ENCODE measurements at regions not wholly inside any gene's neighbourhood (a gene's known extent, or its start where the extent isn't known, plus 50 kb on each side); places are given as distances from the start of the nearest gene placed in this dataset.

GRCh38 chr5:52342361-52342760 is 445.4 kb upstream of the ITGA1 start:
- Mint-ChIP-seq H3K27ac (no peak overlapping the region), H3K4me3 (no peak overlapping the region), H3K27me3 (no peaks in the 10 kb centered on the region), H3K36me3 (ENCODE audit: insufficient read depth) (no peaks in the 10 kb centered on the region), H3K9me3 (no peaks in the 10 kb centered on the region), H3K4me1 (ENCODE audit: low read depth in 2 of 2) (no peaks in the 10 kb centered on the region)
- no peak for DNase-seq
- ATAC-seq (replicated peaks), result no peak

DNA sequence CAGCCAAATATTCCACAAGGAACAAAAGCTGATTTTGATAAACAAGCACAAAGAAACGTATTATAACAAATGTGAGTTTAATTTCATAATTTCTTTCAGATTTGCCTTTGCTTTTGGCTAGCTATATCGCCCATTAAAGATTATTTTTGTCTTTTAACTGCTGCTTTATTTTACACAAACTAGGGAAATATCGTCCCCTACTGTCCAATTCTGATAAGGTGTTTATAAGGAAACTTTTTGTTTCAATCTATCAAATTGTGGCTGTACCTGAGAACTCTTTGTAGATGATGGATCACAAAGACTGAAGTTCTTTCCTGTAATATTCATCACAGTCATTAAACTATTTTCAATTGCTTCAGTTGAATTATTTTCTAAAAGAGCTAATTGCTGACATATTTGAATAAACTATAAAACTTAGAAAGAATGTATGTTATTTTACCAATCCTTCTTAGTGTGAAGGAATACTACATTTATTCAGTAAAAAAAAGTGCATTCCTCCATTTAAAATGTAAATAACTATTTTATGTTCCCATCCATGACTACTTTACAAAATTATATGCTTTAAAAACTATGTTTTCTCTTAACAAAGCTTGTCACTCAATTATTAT is 431.3 kb upstream of the ITGA1 start:
- no peak overlapping the region for H3K27ac Mint-ChIP-seq
- ATAC-seq (replicated peaks) (no peak), DNase-seq (no peak)
- H3K27me3 Mint-ChIP-seq, result no peaks in the 10 kb centered on the region
- no peaks in the 10 kb centered on the region for H3K36me3 Mint-ChIP-seq (ENCODE audit: insufficient read depth)
- H3K4me1 Mint-ChIP-seq (ENCODE audit: low read depth in 2 of 2), result no peaks in the 10 kb centered on the region
- peaks cover 0 to 1% of the 10 kb centered on the region in 2 donors for H3K9me3 Mint-ChIP-seq
- no peak overlapping the region for H3K4me3 Mint-ChIP-seq

GRCh38 chr5:52359261-52359660 is 428.5 kb upstream of the ITGA1 start:
- H3K36me3 Mint-ChIP-seq (ENCODE audit: insufficient read depth), result no peaks in the 10 kb centered on the region
- H3K4me3 Mint-ChIP-seq, result no peak overlapping the region
- no peak for DNase-seq
- H3K27ac Mint-ChIP-seq, result no peak overlapping the region
- H3K4me1 Mint-ChIP-seq (ENCODE audit: low read depth in 2 of 2), result no peaks in the 10 kb centered on the region
- H3K9me3 Mint-ChIP-seq, result peaks cover 0 to 1% of the 10 kb centered on the region in 2 donors
- no peak for ATAC-seq (replicated peaks)
- peaks cover 0 to 7% of the 10 kb centered on the region in 2 donors for H3K27me3 Mint-ChIP-seq

DNA sequence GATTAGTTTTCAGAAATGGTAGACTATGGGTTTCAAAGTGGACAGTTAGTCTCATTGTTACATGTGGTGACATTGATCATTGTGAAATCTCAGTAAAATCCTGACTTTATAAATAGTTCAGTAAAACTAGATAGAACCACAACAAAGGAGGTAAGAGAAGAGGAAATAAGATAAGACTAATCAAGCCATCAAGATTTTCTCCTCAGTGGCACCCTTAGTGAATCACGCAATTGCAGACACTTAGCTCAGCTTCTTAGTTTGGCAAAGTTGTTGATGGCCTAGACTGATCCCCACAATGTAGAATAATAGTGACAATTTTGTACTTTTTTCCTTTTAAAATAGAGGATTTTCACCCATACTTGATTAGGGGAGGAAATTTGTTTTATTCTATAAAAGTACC is 426.7 kb upstream of the ITGA1 start:
- Mint-ChIP-seq H3K4me1 (ENCODE audit: low read depth in 2 of 2) (no peaks in the 10 kb centered on the region), H3K27ac (no peak overlapping the region), H3K4me3 (no peak overlapping the region), H3K9me3 (peaks cover 0 to 1% of the 10 kb centered on the region in 2 donors), H3K36me3 (ENCODE audit: insufficient read depth) (no peaks in the 10 kb centered on the region), H3K27me3 (peaks cover 0 to 7% of the 10 kb centered on the region in 2 donors)
- DNase-seq (no peak), ATAC-seq (replicated peaks) (no peak)

DNA sequence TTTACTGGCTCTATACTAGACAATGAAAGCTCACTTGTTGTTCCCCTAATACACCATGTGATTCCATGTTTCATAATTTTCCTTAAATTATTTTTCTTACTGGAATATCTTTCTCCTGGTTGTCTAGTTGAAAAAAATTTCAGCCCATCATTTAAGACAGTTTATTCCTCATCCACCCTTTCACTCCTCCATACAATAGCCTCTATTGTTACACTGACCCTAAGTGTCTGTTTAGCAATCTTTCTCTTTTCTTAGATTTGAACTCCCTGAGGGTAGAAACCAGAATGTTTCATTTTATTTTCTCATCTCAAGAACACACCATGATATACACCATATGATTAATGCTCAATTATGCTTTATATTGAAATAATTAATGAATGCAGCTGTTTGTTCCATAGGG is 413.4 kb upstream of the ITGA1 start:
- no peaks in the 10 kb centered on the region for H3K27me3 Mint-ChIP-seq
- no peaks in the 10 kb centered on the region for H3K36me3 Mint-ChIP-seq (ENCODE audit: insufficient read depth)
- H3K4me3 Mint-ChIP-seq, result no peak overlapping the region
- no peaks in the 10 kb centered on the region for H3K9me3 Mint-ChIP-seq
- no peak for DNase-seq
- no peak for ATAC-seq (replicated peaks)
- H3K27ac Mint-ChIP-seq, result no peak overlapping the region
- no peaks in the 10 kb centered on the region for H3K4me1 Mint-ChIP-seq (ENCODE audit: low read depth in 2 of 2)

DNA sequence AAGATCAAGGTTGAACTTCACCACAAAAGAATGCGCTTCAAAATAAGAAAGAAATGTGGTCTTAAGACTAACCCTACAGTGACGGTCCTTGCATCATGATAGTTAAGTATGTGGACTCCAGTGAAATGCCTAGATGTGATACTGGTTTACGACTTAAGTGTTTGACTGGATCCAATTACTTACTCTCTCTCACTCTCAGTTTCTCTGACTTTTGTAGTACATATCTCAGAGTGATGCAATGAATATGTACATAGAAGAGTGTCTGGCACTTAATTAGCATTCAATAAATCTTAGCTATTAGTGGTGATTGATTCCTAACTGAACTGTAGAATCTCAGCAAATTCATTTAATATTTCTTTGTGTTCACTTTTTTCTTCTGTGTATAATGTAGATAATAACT is 411.7 kb upstream of the ITGA1 start:
- Mint-ChIP-seq H3K36me3 (ENCODE audit: insufficient read depth) (no peaks in the 10 kb centered on the region), H3K27ac (no peak overlapping the region), H3K9me3 (peaks cover 0 to 11% of the 10 kb centered on the region in 2 donors), H3K4me1 (ENCODE audit: low read depth in 2 of 2) (no peaks in the 10 kb centered on the region), H3K4me3 (no peak overlapping the region), H3K27me3 (no peaks in the 10 kb centered on the region)
- ATAC-seq (replicated peaks) (no peak), DNase-seq (no peak)

- peaks cover 0 to 15% of the 10 kb centered on the region in 2 donors for H3K9me3 Mint-ChIP-seq
- H3K36me3 Mint-ChIP-seq (ENCODE audit: insufficient read depth), result no peaks in the 10 kb centered on the region
- ATAC-seq (replicated peaks) (no peak), DNase-seq (no peak)
- H3K27ac Mint-ChIP-seq, result no peak overlapping the region
- H3K27me3 Mint-ChIP-seq, result no peaks in the 10 kb centered on the region
- no peaks in the 10 kb centered on the region for H3K4me1 Mint-ChIP-seq (ENCODE audit: low read depth in 2 of 2)
- no peak overlapping the region for H3K4me3 Mint-ChIP-seq
These were observed 411.1 kb upstream of the ITGA1 start for GRCh38 chr5:52376592-52376991.

GRCh38 chr5:52378237-52378636 is 409.5 kb upstream of the ITGA1 start:
- DNase-seq, result no peak
- Mint-ChIP-seq H3K9me3 (peaks cover 0 to 15% of the 10 kb centered on the region in 2 donors), H3K36me3 (ENCODE audit: insufficient read depth) (no peaks in the 10 kb centered on the region), H3K27me3 (no peaks in the 10 kb centered on the region), H3K4me1 (ENCODE audit: low read depth in 2 of 2) (no peaks in the 10 kb centered on the region), H3K27ac (no peak overlapping the region), H3K4me3 (no peak overlapping the region)
- no peak for ATAC-seq (replicated peaks)

DNA sequence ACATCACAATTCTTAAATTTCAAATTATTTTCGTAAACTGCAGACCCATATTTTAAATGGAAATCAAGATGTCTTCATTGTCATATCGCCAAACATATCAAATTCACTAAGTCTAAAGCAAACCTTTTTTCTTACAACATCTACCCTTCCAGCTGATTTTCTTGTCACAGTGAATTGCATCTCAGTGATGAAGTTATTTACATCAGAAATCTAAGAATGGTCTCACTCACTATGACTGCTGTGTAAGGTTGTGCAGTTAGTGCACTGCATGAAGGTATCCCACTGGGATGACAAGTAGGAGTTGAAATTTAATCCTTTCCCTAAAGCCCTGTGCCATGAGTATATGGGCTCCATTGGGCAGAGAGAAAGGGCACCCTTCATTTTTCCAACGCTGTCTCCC is 399.4 kb upstream of the ITGA1 start:
- Mint-ChIP-seq H3K27me3 (no peaks in the 10 kb centered on the region), H3K4me3 (no peak overlapping the region), H3K9me3 (peaks cover 0 to 6% of the 10 kb centered on the region in 2 donors), H3K36me3 (ENCODE audit: insufficient read depth) (no peaks in the 10 kb centered on the region), H3K4me1 (ENCODE audit: low read depth in 2 of 2) (no peaks in the 10 kb centered on the region), H3K27ac (no peak overlapping the region)
- DNase-seq (no peak), ATAC-seq (replicated peaks) (no peak)

- DNase-seq, result no peak
- Mint-ChIP-seq H3K27ac (no peak overlapping the region), H3K36me3 (ENCODE audit: insufficient read depth) (no peaks in the 10 kb centered on the region), H3K27me3 (no peaks in the 10 kb centered on the region), H3K4me1 (ENCODE audit: low read depth in 2 of 2) (no peaks in the 10 kb centered on the region), H3K4me3 (no peak overlapping the region), H3K9me3 (peaks cover 0 to 2% of the 10 kb centered on the region in 2 donors)
- ATAC-seq (replicated peaks), result no peak
These were observed 395.4 kb upstream of the ITGA1 start for GRCh38 chr5:52392321-52392720.

GRCh38 chr5:52409835-52410234 is 377.9 kb upstream of the ITGA1 start:
- no peak for DNase-seq
- ATAC-seq (replicated peaks), result no peak
- Mint-ChIP-seq H3K4me3 (no peak overlapping the region), H3K4me1 (ENCODE audit: low read depth in 2 of 2) (no peaks in the 10 kb centered on the region), H3K27ac (no peak overlapping the region), H3K36me3 (ENCODE audit: insufficient read depth) (no peaks in the 10 kb centered on the region), H3K9me3 (peaks cover 0 to 4% of the 10 kb centered on the region in 2 donors), H3K27me3 (no peaks in the 10 kb centered on the region)

GRCh38 chr5:52419357-52419756 is 368.4 kb upstream of the ITGA1 start:
- no peaks in the 10 kb centered on the region for H3K36me3 Mint-ChIP-seq (ENCODE audit: insufficient read depth)
- H3K27ac Mint-ChIP-seq, result no peak overlapping the region
- ATAC-seq (replicated peaks), result no peak
- no peaks in the 10 kb centered on the region for H3K4me1 Mint-ChIP-seq (ENCODE audit: low read depth in 2 of 2)
- H3K4me3 Mint-ChIP-seq, result no peak overlapping the region
- H3K27me3 Mint-ChIP-seq, result no peaks in the 10 kb centered on the region
- H3K9me3 Mint-ChIP-seq, result no peaks in the 10 kb centered on the region
- no peak for DNase-seq

DNA sequence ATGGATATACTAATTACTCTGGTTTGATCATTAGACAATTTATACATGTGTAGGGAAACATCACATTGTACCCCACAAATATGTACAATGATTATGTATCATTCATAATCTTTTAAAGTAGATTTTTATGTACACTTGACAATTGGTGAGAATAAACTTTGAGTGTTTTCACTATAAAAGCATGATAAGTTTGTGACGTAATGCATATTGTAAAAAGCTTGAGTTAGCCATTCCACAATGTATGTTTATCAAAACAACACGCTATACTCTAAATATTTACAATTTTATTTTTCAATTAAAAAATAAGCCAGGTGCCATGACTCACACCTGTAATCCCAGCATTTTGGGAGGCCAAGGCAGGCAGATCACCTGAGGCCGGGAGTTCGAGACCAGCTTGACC is 360.1 kb upstream of the ITGA1 start:
- H3K4me3 Mint-ChIP-seq, result no peak overlapping the region
- H3K27me3 Mint-ChIP-seq, result no peaks in the 10 kb centered on the region
- DNase-seq (no peak), ATAC-seq (replicated peaks) (no peak)
- H3K27ac Mint-ChIP-seq, result no peak overlapping the region
- no peaks in the 10 kb centered on the region for H3K36me3 Mint-ChIP-seq (ENCODE audit: insufficient read depth)
- H3K9me3 Mint-ChIP-seq, result no peaks in the 10 kb centered on the region
- H3K4me1 Mint-ChIP-seq (ENCODE audit: low read depth in 2 of 2), result no peaks in the 10 kb centered on the region

- no peak overlapping the region for H3K4me3 Mint-ChIP-seq
- H3K36me3 Mint-ChIP-seq (ENCODE audit: insufficient read depth), result no peaks in the 10 kb centered on the region
- H3K4me1 Mint-ChIP-seq (ENCODE audit: low read depth in 2 of 2), result no peaks in the 10 kb centered on the region
- ATAC-seq (replicated peaks), result no peak
- no peaks in the 10 kb centered on the region for H3K9me3 Mint-ChIP-seq
- no peaks in the 10 kb centered on the region for H3K27me3 Mint-ChIP-seq
- DNase-seq, result no peak
- H3K27ac Mint-ChIP-seq, result no peak overlapping the region
These were observed 358.7 kb upstream of the ITGA1 start for GRCh38 chr5:52428977-52429489.

DNA sequence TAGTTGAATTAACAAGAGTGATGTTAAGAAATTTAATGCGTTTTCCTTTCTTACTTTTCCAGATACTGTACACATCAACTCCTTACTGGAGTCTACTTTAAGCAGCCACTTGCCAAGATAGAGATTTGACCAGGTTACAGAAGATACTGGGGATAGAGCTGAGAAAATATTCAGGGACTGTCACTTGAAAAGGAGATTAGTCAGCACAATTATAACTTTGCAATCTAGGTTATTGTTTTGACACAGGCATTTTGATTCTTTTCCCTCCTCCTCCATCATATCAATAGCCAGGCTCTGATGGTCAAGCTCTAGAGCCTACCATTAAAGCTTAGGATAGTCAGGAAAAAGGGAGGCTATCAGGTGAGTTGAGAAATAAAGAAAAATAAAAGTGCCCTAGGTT is 345.9 kb upstream of the ITGA1 start:
- H3K4me3 Mint-ChIP-seq, result no peak overlapping the region
- H3K9me3 Mint-ChIP-seq, result peaks cover 0 to 5% of the 10 kb centered on the region in 2 donors
- H3K27me3 Mint-ChIP-seq, result no peaks in the 10 kb centered on the region
- ATAC-seq (replicated peaks) (no peak), DNase-seq (no peak)
- no peaks in the 10 kb centered on the region for H3K36me3 Mint-ChIP-seq (ENCODE audit: insufficient read depth)
- H3K27ac Mint-ChIP-seq, result no peak overlapping the region
- H3K4me1 Mint-ChIP-seq (ENCODE audit: low read depth in 2 of 2), result no peaks in the 10 kb centered on the region
